NCI-H1092 (cell line): ENCODE measurements at regions not wholly inside any gene's neighbourhood (a gene's known extent, or its start where the extent isn't known, plus 50 kb on each side); places are given as distances from the start of the nearest gene placed in this dataset.

Experiments used
- DNase-seq: peaks from one replicate; lab custom pipeline; 2025; lab: John Stamatoyannopoulos, UW

GRCh38 chr5:168054091-168054490 is 237.4 kb upstream of the WWC1 start:
- DNase-seq, result no peak

DNA sequence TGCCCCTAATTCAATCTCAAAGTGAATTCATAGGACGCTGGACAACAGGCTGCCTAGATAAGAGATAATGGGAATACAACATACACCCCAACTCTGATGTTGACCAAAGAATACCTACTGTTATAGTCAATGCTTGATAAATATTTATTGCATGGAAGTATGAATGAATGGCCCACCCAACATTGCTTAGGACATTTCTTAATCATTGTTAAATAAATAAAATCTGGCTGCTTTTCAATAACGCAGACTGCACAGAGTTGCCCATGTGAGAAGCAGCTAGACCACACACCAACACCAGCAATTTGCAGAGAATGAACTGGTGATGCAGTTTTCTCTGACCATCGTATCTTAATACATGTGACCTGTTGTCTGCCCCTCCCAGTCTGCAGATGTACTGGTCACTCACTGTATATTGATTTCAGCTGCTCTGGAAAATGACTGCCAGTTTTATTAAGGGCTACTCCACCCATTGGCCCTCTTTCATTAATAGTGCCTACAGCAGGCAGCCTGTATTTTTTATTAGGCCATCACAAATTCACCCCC is 236.2 kb upstream of the WWC1 start:
- no peak for DNase-seq

GRCh38 chr5:168055961-168056360 is 235.5 kb upstream of the WWC1 start:
- DNase-seq, result no peak

DNA sequence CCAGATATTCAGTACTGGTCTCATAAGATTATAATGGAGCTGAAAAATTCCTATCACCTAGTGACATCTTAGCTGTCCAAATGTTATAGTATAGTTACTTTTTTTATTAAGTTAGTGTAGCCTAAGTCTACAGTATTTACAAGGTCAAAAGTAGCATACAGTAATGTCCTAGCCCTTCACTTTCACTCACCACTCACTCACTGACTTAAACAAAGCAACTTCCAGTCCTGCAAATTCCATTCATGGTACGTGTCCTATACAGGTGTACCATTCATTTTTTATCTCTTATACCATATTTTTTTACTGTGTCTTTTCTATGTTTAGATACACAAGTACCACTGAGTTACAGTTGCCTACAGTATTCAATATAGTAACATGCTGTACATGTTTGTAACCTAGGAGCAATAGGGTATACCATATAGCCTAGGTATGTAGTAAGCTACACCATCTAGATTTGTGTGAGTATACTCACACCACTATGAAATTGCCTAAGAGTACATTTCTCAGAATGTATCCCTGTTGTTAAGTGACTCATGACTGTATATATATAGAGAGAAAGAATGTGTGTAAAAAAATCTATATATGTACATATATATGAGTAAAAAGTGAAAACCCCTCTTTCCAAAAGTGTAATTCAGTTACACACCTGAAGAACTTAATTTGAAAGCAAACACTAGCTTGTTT is 234.8 kb upstream of the WWC1 start:
- no peak for DNase-seq

DNA sequence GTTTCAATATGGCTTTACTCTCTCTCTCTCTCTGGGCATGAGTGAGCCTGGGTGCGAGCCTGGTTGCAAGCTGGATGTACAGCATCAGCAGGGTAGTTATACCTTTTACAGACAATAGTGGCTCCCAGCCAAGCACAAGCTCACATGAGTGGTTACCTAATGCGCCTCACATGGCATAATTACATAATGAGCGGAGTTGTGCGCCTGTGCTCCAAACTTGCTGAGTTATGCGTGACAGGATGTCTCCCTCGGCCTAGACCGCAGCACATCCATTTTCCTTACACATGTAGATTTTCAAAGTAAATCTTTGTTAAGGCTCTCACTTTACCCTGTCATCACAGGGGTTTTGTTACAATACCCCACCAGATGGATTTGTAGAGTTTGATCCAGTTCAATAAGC is 233.5 kb upstream of the WWC1 start:
- DNase-seq, result no peak

DNA sequence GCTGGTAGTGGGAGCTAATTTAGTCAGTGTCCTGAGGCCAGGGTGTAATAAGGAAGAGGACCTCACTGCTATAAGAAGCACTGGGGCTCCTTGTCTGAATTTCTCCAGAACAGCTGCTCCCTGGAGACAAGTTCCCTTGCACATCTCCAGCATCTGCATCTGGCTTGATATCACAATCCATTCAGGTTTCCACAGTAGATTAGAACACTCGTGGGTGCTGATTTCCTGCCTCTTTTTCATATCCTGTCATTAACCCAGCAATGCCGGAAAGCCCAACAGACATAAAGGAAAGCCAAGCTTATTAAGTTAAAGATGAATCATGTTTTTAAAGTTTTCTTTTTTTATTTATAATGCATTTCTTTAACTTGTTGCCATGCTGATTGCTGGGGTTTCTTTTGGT is 232.3 kb upstream of the WWC1 start:
- DNase-seq, result no peak

DNA sequence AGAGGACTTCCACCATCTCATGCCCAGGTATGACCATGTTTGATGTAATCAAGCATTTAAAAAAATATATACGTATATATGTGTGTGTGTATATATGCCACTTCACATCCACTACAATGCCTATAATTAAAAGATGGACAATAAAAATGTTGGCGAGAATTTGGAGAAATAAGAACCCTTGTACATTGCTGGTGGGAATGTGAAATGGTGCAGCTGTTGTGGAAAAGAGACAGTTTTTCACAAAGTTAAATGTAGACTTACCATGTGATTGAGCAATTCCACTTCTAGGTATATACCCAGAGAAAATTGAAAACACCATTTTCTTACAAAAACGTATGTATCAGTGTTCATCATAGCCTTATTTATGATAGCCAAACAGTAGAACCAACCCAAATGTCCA is 229.2 kb upstream of the WWC1 start:
- no peak for DNase-seq

DNA sequence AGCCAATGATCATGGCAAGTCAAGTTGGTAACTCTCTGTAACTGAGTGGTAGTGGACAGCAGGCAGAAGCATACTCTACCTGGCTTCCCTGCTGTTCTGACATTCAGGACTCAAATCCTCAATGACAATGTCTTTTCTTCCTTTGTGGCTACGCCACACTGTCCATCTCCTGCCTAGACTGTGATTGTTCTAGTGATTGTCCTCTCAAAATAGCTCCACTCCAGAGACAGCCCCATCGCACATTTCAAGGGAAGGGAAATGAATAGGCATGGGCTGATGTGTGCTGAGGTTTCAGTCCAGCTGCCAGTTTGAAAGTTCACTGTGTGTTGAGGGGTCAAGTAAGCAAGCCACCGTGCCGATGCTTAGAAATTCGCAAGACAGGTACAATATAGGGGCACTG is 227.0 kb upstream of the WWC1 start:
- no peak for DNase-seq

GRCh38 chr5:168064933-168065622 is 226.4 kb upstream of the WWC1 start:
- DNase-seq, result no peak

- no peak for DNase-seq
Measured at GRCh38 chr5:168066536-168067208, 224.8 kb upstream of the WWC1 start.

GRCh38 chr5:168070761-168071160 is 220.7 kb upstream of the WWC1 start:
- DNase-seq, result no peak

DNA sequence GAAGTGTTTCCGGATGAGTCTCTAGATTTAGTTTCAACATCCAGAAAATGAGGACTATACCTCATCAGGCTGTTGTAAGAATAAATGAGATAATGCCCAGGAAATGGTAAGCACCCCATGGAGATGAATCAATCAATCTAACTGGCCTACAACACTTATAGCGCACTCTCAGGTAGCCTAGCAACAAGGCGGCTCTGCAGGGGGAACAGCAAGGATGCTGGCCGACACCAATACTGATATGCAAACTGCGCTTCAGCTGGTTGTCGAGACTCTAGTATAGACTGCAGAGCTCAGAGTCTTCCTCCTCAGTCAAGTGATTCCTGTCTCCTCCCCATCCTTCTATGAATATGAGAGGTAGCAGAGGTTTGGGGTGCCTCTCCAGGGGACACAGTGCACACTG is 218.8 kb upstream of the WWC1 start:
- no peak for DNase-seq

- DNase-seq, result no peak
Measured at GRCh38 chr5:168073311-168073710, 218.1 kb upstream of the WWC1 start.

DNA sequence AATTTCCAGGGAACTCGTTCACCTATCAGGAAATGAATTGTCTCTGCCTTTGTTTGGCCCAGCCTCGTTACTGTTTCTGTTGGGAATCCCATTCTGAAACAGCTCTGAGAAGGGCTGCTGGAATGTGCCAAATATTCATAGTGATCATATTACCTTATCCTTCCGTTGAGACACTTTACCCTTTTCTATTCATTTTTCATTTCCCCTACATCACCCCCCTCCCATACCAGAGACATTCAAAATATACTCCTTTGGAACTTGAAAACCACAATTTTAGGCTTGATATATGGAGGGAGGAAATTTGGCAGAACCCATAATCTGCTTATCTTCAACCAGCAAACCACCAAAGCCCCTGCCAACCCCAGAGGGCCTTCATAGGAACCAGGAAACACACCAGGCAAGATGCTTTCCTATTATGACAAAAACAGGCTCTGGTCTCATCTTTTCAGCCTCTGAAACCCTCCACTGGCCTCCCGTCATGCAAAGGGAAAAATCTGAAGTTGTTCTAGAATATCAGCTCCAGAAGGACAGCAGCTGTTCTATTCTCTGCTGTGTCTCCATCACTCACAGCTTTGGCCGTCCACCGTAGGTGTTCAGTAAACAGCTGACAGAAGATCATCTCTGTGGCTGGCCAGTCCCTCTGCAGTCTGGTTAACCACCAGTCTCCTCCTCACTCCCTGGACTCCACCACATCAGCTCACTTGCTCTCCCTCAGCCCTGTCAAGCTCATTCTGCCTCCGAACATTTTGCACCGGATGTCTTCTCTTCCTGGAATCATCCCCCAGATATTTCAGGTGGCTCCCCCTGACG is 217.2 kb upstream of the WWC1 start:
- no peak for DNase-seq

GRCh38 chr5:168075387-168075786 is 216.1 kb upstream of the WWC1 start:
- no peak for DNase-seq

- DNase-seq, result no peak
Measured at GRCh38 chr5:168076561-168076991, 214.9 kb upstream of the WWC1 start.

GRCh38 chr5:168085261-168086031 is 206.0 kb upstream of the WWC1 start:
- no peak for DNase-seq

GRCh38 chr5:168086104-168086610 is 205.3 kb upstream of the WWC1 start:
- no peak for DNase-seq

GRCh38 chr5:168086746-168087145 is 204.7 kb upstream of the WWC1 start:
- DNase-seq, result no peak

DNA sequence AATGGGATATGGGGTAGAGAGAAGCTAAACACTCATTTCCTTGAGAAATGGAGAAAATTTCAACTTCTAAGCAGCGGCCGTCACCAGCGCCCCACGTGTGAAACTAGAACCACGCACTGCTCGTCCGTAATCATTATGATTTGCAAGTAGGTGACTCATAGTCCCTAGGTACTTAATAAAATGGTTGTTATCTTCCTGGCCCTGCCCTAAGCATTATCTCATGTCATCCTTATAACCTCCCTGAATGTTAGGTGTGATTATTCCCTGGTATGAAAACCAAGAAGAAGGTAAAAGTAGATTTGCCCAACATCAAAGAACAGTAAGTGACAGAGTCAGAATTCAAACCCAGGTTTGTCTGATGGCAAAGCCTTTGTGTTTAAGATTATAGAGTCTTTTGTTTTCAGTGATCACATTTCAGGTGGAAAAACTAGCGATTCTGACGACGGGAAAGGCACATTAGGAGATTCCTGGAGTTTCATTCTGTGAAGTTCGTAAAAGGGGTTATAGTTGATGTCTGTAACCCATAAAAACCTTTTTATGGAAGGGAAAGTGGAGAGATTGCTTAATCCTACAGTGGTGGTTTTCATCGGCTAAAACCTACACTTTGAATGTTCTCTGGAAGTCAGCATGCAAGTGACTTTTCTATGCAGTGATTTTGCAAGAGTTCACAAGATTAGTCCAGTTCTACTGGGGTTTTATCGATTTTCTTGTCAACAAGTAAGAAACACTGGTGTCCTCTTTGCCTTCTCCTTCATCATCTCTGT is 202.9 kb upstream of the WWC1 start:
- DNase-seq, result no peak
